Stimulated activated CD4-positive, alpha-beta T cell treated with anti-CD3 and anti-CD28 coated beads, TNF-alpha, amount 100 ng/mL, for 48 hours (primary cell): ENCODE measurements at regions not wholly inside any gene's neighbourhood (a gene's known extent, or its start where the extent isn't known, plus 50 kb on each side); places are given as distances from the start of the nearest gene placed in this dataset.

Experiments
- DNase-seq, 3 donors: peaks; one replicate each; pipeline ENCODE4 v3.0.0-alpha.2; 2020; ENCODE audit warnings: low read depth in 3 of 3

GRCh38 chr7:98679741-98680140 lies 62.7 kb downstream of the NPTX2 start:
- no peak for DNase-seq

GRCh38 chr7:98681511-98681910 lies 64.4 kb downstream of the NPTX2 start:
- no peak for DNase-seq

- no peak for DNase-seq
Measured at GRCh38 chr7:98681951-98682350, 64.9 kb downstream of the NPTX2 start.

GRCh38 chr7:98683514-98683913 lies 66.4 kb downstream of the NPTX2 start:
- no peak for DNase-seq

GRCh38 chr7:98685541-98685940 lies 68.5 kb downstream of the NPTX2 start:
- no peak for DNase-seq

GRCh38 chr7:98686466-98687080 lies 69.5 kb downstream of the NPTX2 start:
- no peak for DNase-seq

- DNase-seq, result no peak
Measured at GRCh38 chr7:98687111-98687751, 70.1 kb downstream of the NPTX2 start.

- DNase-seq, result no peak
Measured at GRCh38 chr7:98691619-98692018, 74.5 kb downstream of the NPTX2 start.

GRCh38 chr7:98697083-98697482 lies 80.0 kb downstream of the NPTX2 start:
- DNase-seq, result no peak

GRCh38 chr7:98697485-98698240 lies 80.6 kb downstream of the NPTX2 start:
- no peak for DNase-seq

- no peak for DNase-seq
Measured at GRCh38 chr7:98698976-98699375, 81.9 kb downstream of the NPTX2 start.

- no peak for DNase-seq
Measured at GRCh38 chr7:98700533-98700932, 83.4 kb downstream of the NPTX2 start.

- no peak for DNase-seq
Measured at GRCh38 chr7:98701372-98701771, 84.3 kb downstream of the NPTX2 start.

GRCh38 chr7:98702021-98702420 lies 84.9 kb downstream of the NPTX2 start:
- no peak for DNase-seq

- DNase-seq, result no peak
Measured at GRCh38 chr7:98703916-98704315, 86.8 kb downstream of the NPTX2 start.

- DNase-seq, result no peak
Measured at GRCh38 chr7:98705626-98706025, 88.5 kb downstream of the NPTX2 start.

GRCh38 chr7:98707076-98707475 lies 90.0 kb downstream of the NPTX2 start:
- DNase-seq, result no peak

GRCh38 chr7:98711945-98712344 lies 94.9 kb downstream of the NPTX2 start:
- no peak for DNase-seq

GRCh38 chr7:98713165-98713810 lies 96.2 kb downstream of the NPTX2 start:
- no peak for DNase-seq

GRCh38 chr7:98719396-98719795 lies 102.3 kb downstream of the NPTX2 start:
- DNase-seq, result no peak

- no peak for DNase-seq
Measured at GRCh38 chr7:98722402-98722801, 105.3 kb downstream of the NPTX2 start.

- no peak for DNase-seq
Measured at GRCh38 chr7:98724591-98724990, 107.5 kb downstream of the NPTX2 start.
